Endothelial cell (in vitro differentiated cells): ENCODE measurements at regions not wholly inside any gene's neighbourhood (a gene's known extent, or its start where the extent isn't known, plus 50 kb on each side); places are given as distances from the start of the nearest gene placed in this dataset.

Source experiments
- DNase-seq: peaks from one replicate; pipeline ENCODE4 v3.0.0; 2021; ENCODE audit warnings: low spot score
- H3K27ac Mint-ChIP-seq: one replicate; pipeline ENCODE4 v1.8.0; 2021; ENCODE audit warnings: mixed read lengths, inconsistent platforms; ENCODE audit not compliant: unreplicated experiment
- H3K27me3 Mint-ChIP-seq: one replicate; pipeline ENCODE4 v1.8.0; 2021; ENCODE audit warnings: mild to moderate bottlenecking, moderate library complexity, mixed read lengths, inconsistent platforms; ENCODE audit not compliant: unreplicated experiment
- H3K36me3 Mint-ChIP-seq: one replicate; pipeline ENCODE4 v1.8.0; 2021; ENCODE audit warnings: mild to moderate bottlenecking, low read depth, mixed read lengths, inconsistent platforms; ENCODE audit not compliant: unreplicated experiment
- H3K4me1 Mint-ChIP-seq: one replicate; pipeline ENCODE4 v1.8.0; 2021; ENCODE audit warnings: mild to moderate bottlenecking, mixed read lengths, inconsistent platforms; ENCODE audit not compliant: unreplicated experiment
- H3K4me3 Mint-ChIP-seq: one replicate; pipeline ENCODE4 v1.8.0; 2021; ENCODE audit warnings: mild to moderate bottlenecking, mixed read lengths, inconsistent platforms; ENCODE audit not compliant: unreplicated experiment
- H3K9me3 Mint-ChIP-seq: one replicate; pipeline ENCODE4 v1.8.0; 2021; ENCODE audit warnings: mixed read lengths, inconsistent platforms; ENCODE audit not compliant: unreplicated experiment
- TF ChIP-seq, protein P1 (sequence below): fragments of 200-600 bp; sonication (generic); IDR thresholded peaks from one replicate; pipeline ENCODE4 v1.5.0; 2021; ENCODE audit warnings: antibody characterized with exemption; ENCODE audit not compliant: unreplicated experiment

DNA sequence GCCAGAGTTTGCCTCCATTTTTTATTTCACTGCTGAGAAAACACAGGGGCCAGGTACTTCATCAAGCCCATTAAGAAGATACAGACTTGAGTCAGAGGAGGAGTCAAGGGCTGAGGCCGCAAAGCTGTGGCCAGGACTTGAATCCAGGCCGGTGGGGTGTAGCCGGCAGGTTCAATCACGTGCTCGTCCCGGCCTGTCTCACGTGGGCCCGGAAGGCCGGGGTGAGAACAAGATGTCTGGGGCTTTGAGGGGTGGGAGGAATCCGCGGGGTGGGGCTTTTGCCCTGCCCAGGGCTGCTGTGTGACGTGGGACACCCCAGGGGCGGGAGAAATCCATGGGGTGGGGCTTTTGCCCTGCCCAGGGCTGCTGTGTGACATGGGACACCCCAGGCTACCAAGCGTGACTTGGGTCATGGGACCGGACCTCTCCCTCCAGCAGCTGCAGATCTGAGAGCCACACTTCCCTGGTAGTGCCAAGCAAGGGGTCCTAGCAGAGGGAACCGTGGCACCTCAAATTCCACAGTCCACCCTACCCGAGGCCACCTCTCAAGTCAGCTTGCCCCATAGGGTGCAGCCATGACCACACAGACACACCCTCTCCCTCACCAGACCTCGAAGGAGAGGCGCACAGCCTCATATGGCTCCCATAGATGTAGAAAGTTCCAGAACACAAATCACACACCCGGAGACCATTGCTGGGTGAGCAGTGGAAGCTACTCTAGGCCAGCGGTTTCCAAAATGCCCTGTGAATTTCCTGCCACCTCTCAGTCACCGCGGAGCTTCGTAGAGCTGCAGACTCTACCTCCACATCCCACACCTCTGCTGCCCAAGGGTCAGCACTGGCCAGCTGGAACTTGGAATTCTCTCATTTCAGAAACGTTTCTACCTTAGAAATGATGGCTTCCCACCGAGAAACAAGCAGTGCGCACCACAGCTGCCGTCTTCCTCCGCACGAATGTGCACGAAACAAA is 156.1 kb downstream of the DLL1 start:
- H3K36me3 Mint-ChIP-seq = peaks cover 7% of the 10 kb centered on the region
- H3K27ac Mint-ChIP-seq = no peak overlapping the region
- TF ChIP-seq, protein P1, sequence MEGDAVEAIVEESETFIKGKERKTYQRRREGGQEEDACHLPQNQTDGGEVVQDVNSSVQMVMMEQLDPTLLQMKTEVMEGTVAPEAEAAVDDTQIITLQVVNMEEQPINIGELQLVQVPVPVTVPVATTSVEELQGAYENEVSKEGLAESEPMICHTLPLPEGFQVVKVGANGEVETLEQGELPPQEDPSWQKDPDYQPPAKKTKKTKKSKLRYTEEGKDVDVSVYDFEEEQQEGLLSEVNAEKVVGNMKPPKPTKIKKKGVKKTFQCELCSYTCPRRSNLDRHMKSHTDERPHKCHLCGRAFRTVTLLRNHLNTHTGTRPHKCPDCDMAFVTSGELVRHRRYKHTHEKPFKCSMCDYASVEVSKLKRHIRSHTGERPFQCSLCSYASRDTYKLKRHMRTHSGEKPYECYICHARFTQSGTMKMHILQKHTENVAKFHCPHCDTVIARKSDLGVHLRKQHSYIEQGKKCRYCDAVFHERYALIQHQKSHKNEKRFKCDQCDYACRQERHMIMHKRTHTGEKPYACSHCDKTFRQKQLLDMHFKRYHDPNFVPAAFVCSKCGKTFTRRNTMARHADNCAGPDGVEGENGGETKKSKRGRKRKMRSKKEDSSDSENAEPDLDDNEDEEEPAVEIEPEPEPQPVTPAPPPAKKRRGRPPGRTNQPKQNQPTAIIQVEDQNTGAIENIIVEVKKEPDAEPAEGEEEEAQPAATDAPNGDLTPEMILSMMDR = no peak
- no peak for DNase-seq
- H3K27me3 Mint-ChIP-seq = peaks cover 9% of the 10 kb centered on the region
- peaks cover 6% of the 10 kb centered on the region for H3K9me3 Mint-ChIP-seq
- H3K4me1 Mint-ChIP-seq = no peaks in the 10 kb centered on the region
- no peak overlapping the region for H3K4me3 Mint-ChIP-seq

DNA sequence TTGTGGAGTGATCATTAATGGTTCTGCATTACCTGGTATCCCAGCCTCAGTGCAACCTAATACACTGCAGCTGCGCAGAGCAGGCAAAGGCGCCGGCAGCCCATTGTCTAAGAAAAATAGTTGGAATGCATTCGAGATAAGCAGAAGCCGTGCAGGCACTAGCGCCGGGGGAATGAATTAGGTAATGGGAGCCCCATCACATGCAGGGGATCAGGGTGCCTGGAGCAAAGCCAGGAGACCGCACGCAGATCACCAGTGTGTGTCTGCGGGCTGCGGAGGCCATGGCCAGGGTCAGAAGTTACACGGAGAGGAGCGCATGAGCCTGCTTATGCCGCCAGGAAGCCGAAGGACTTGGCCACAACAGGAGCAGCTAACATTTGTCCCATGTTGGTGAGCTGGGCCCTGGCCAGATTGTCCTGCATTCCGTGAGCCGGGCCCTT is 156.8 kb downstream of the DLL1 start:
- H3K36me3 Mint-ChIP-seq = peaks cover 5% of the 10 kb centered on the region
- peaks cover 6% of the 10 kb centered on the region for H3K9me3 Mint-ChIP-seq
- DNase-seq = no peak
- TF ChIP-seq, protein P1 = no peak
- peaks cover 4% of the 10 kb centered on the region for H3K27me3 Mint-ChIP-seq
- H3K4me1 Mint-ChIP-seq = no peaks in the 10 kb centered on the region
- no peak overlapping the region for H3K4me3 Mint-ChIP-seq
- no peak overlapping the region for H3K27ac Mint-ChIP-seq

DNA sequence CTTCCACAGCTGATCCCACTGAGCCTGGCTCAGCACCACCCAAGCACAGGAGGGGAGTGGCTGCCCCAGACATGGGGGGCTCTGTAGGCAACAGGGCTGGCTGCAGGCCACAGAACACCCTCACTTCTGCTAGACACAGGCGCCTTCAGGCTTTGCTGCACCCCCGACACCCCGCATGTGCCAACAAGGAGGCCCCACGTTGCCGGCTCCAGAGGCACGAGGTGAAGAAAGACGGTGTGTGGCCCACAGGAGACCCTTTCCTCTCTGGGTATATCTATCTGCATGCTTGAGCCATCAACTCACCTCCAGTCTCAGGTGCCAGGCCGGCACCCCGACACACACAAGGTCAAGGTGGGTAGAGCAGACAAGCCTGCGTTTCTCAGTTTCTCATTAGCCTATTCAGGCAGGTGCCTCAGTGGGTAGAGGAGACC is 158.3 kb downstream of the DLL1 start:
- Mint-ChIP-seq H3K36me3 (no peaks in the 10 kb centered on the region), H3K4me3 (no peak overlapping the region), H3K4me1 (no peaks in the 10 kb centered on the region), H3K27ac (no peak overlapping the region), H3K9me3 (no peaks in the 10 kb centered on the region), H3K27me3 (no peaks in the 10 kb centered on the region)
- TF ChIP-seq, protein P1 = no peak
- DNase-seq = no peak

DNA sequence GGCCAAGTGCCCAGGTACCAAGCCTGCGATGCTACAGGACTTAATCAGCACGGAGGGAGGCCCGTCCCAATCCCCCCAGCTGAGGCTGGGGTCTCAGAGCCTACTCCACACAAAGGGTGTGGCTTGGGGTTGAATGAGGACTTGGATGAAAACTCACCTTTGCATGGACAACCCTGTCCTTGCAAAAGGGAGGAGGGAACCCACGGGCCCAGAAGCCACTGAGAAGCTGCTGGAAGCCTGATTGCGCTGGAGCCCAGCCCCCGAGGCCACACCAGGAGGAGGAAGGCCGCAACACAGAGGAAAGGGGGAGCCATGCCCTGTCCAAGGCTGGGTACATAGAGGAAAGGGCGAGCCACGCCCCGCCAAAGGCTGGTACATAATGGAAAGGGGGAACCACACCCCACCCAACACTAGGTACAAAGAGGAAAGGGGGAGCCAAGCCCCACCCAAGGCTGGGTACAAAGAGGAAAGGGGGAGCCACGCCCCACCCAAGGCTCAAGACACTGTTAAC is 158.8 kb downstream of the DLL1 start:
- no peak for DNase-seq
- H3K9me3 Mint-ChIP-seq = no peaks in the 10 kb centered on the region
- H3K36me3 Mint-ChIP-seq = no peaks in the 10 kb centered on the region
- H3K4me3 Mint-ChIP-seq = no peak overlapping the region
- no peaks in the 10 kb centered on the region for H3K4me1 Mint-ChIP-seq
- no peaks in the 10 kb centered on the region for H3K27me3 Mint-ChIP-seq
- H3K27ac Mint-ChIP-seq = no peak overlapping the region
- TF ChIP-seq, protein P1 = no peak

DNA sequence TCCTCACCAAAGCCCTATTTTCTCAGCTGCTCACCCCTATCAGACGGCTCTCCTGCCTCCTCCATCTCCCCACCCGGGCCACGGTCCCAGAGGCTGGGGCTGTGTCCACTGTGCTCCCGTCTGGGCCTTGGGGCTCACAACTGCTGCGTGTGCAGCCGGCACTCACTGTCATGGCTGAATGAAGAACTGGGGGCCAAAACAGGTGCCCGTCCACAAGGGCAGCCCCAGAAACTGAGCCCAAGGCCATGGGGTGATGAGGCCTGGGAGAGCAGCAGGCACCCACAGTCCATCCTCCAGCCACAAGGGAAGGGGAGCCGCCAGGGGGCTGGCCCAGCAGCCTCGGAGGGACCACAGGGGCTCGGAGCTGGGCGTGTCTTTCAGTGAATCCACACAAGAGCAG is 159.5 kb downstream of the DLL1 start:
- TF ChIP-seq, protein P1 = no peak
- no peaks in the 10 kb centered on the region for H3K4me1 Mint-ChIP-seq
- H3K4me3 Mint-ChIP-seq = no peak overlapping the region
- no peaks in the 10 kb centered on the region for H3K36me3 Mint-ChIP-seq
- no peaks in the 10 kb centered on the region for H3K27me3 Mint-ChIP-seq
- no peak for DNase-seq
- H3K27ac Mint-ChIP-seq = no peak overlapping the region
- no peaks in the 10 kb centered on the region for H3K9me3 Mint-ChIP-seq
